OCI-LY3 (cell line): ENCODE measurements at regions not wholly inside any gene's neighbourhood (a gene's known extent, or its start where the extent isn't known, plus 50 kb on each side); places are given as distances from the start of the nearest gene placed in this dataset.

Source experiments
- H2AFZ ChIP-seq: fragments of 200-600, 300-600 bp; shearing (Covaris generic); 2 replicates; pipeline ENCODE4 v1.6.0; 2014; ENCODE audit warnings: antibody characterized with exemption, low read depth, low read length
- H3K27ac ChIP-seq: fragments of 200-600, 300-600 bp; sonication (generic); 2 replicates; pipeline ENCODE4 v1.5.1; 2014; ENCODE audit warnings: mild to moderate bottlenecking, low read length, moderate library complexity, mixed read lengths
- H3K27me3 ChIP-seq: fragments of 200-600, 300-600 bp; sonication (generic); 2 replicates; pipeline ENCODE4 v1.6.1; 2014; ENCODE audit warnings: low read depth, low read length, mixed read lengths
- H3K36me3 ChIP-seq: fragments of 200-600, 300-600 bp; sonication (generic); replicated peaks from 2 replicates; pipeline ENCODE3; 2014; ENCODE audit warnings: low read depth, low read length, mixed read lengths
- H3K4me1 ChIP-seq: fragments of 300-600, 200-600 bp; sonication (generic); 2 replicates; pipeline ENCODE4 v1.6.1; 2014; ENCODE audit warnings: low read length, mixed read lengths
- H3K4me2 ChIP-seq: fragments of 200-600, 300-600 bp; sonication (generic); 2 replicates; pipeline ENCODE4 v1.6.1; 2014; ENCODE audit warnings: low read length, mixed read lengths
- H3K4me3 ChIP-seq: fragments of 300-600, 200-600 bp; sonication (generic); 2 replicates; pipeline ENCODE4 v1.5.1; 2014; ENCODE audit warnings: antibody characterized with exemption, mild to moderate bottlenecking, low read length, moderate library complexity
- H3K79me2 ChIP-seq: fragments of 300-600, 200-600 bp; shearing (Covaris generic); 2 replicates; pipeline ENCODE4 v1.6.1; 2014; ENCODE audit warnings: mild to moderate bottlenecking, low read length, mixed read lengths
- H3K9ac ChIP-seq: fragments of 300-600, 200-600 bp; shearing (Covaris generic); 2 replicates; pipeline ENCODE4 v1.6.0; 2014; ENCODE audit warnings: mild to moderate bottlenecking, low read length, moderate library complexity
- H3K9me3 ChIP-seq: fragments of 200-600, 300-600 bp; shearing (Covaris generic); 2 replicates; pipeline ENCODE4 v1.6.1; 2014; ENCODE audit warnings: low read length, mixed read lengths; ENCODE audit not compliant: insufficient read depth
- H4K20me1 ChIP-seq: fragments of 200-600, 300-600 bp; sonication (generic); 2 replicates; pipeline ENCODE4 v1.6.1; 2016; ENCODE audit warnings: low read length, mixed read lengths; ENCODE audit not compliant: insufficient read depth
- EZH2phosphoT487 ChIP-seq: fragments of 200-600 bp; shearing (Covaris generic); IDR thresholded peaks from 2 replicates; pipeline ENCODE4 v1.6.1; 2018; ENCODE audit warnings: antibody characterized with exemption, mixed run types, low read depth
- TF ChIP-seq, protein P1 (sequence below): fragments of 200-600, 300-600 bp; sonication (generic); IDR thresholded peaks from 2 replicates; pipeline ENCODE4 v1.5.1; 2014; ENCODE audit warnings: antibody characterized with exemption, low read length, low read depth

- no peaks in the 10 kb centered on the region for H3K79me2 ChIP-seq
- H3K9me3 ChIP-seq, result no peaks in the 10 kb centered on the region
Observed at GRCh38 chr18:6465281-6465680, 50.6 kb upstream of the L3MBTL4 start.

GRCh38 chr18:6476190-6476589, 61.5 kb upstream of the L3MBTL4 start:
- TF ChIP-seq EZH2phosphoT487, result no peak
- TF ChIP-seq, protein P1, sequence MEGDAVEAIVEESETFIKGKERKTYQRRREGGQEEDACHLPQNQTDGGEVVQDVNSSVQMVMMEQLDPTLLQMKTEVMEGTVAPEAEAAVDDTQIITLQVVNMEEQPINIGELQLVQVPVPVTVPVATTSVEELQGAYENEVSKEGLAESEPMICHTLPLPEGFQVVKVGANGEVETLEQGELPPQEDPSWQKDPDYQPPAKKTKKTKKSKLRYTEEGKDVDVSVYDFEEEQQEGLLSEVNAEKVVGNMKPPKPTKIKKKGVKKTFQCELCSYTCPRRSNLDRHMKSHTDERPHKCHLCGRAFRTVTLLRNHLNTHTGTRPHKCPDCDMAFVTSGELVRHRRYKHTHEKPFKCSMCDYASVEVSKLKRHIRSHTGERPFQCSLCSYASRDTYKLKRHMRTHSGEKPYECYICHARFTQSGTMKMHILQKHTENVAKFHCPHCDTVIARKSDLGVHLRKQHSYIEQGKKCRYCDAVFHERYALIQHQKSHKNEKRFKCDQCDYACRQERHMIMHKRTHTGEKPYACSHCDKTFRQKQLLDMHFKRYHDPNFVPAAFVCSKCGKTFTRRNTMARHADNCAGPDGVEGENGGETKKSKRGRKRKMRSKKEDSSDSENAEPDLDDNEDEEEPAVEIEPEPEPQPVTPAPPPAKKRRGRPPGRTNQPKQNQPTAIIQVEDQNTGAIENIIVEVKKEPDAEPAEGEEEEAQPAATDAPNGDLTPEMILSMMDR, result no peak
- H3K9me3 ChIP-seq, result no peaks in the 10 kb centered on the region
- no peak overlapping the region for H3K9ac ChIP-seq
- H3K4me2 ChIP-seq, result no peak overlapping the region
- H3K79me2 ChIP-seq, result no peaks in the 10 kb centered on the region
- no peak overlapping the region for H3K27ac ChIP-seq
- H4K20me1 ChIP-seq, result no peaks in the 10 kb centered on the region
- H2AFZ ChIP-seq, result no peak overlapping the region
- no peaks in the 10 kb centered on the region for H3K36me3 ChIP-seq
- H3K4me3 ChIP-seq, result no peak overlapping the region
- H3K27me3 ChIP-seq, result no peaks in the 10 kb centered on the region
- no peaks in the 10 kb centered on the region for H3K4me1 ChIP-seq

More at GRCh38 chr18:6465281-6465680, 50.6 kb upstream of the L3MBTL4 start:
- no peaks in the 10 kb centered on the region for H3K36me3 ChIP-seq
- TF ChIP-seq, protein P1, result no peak
- TF ChIP-seq EZH2phosphoT487, result no peak
- no peaks in the 10 kb centered on the region for H4K20me1 ChIP-seq
- no peaks in the 10 kb centered on the region for H3K4me1 ChIP-seq
- no peak overlapping the region for H3K27ac ChIP-seq
- H3K4me2 ChIP-seq, result no peak overlapping the region
- H3K4me3 ChIP-seq, result no peak overlapping the region
- no peak overlapping the region for H3K9ac ChIP-seq
- no peak overlapping the region for H2AFZ ChIP-seq
- H3K27me3 ChIP-seq, result no peaks in the 10 kb centered on the region

DNA sequence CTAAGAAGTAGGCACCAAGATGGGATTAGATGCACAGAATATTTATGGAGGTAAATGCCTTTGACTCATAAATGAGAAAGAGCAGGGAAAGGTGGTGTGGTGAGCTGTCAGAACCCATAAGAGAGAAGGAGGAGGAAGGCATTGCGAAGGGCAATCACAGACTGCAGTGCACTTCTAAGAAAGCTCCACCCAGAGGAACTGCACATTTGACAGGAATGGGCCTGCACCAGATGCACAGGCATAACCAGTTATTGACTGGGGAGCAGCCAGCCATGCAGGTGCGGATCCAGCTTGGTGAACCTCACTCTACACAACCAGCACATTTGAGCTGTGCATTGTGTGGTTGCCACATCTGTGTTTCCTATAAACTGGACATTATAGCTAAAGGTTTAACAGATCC, 62.2 kb upstream of the L3MBTL4 start:
- Histone ChIP-seq H4K20me1 (no peaks in the 10 kb centered on the region), H3K9ac (no peak overlapping the region), H3K36me3 (no peaks in the 10 kb centered on the region), H3K4me2 (no peak overlapping the region), H3K4me1 (no peaks in the 10 kb centered on the region), H3K4me3 (no peak overlapping the region), H3K79me2 (no peaks in the 10 kb centered on the region), H3K27ac (no peak overlapping the region), H3K9me3 (no peaks in the 10 kb centered on the region), H2AFZ (no peak overlapping the region), H3K27me3 (no peaks in the 10 kb centered on the region)
- no peak for TF ChIP-seq EZH2phosphoT487
- TF ChIP-seq, protein P1, result no peak

DNA sequence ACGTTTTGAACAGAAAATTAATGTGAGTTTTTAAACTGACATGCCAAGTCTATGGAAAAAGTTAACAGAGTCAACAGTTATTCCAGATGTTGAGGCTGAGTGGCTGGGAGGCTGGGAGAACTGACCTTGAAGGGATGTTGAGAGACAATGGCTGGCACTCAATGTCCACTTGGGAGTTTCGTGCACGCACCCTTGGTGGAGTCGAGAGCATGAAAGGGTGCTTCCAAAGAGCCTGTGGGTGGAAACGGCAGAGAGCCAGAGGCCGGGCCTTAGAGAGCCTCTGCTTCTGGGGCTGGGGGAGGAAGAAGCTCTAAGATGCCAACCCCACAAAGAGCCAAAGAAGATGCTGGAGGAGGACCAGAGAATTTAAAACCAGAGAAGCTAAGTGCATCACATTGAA, 63.4 kb upstream of the L3MBTL4 start:
- H3K4me2 ChIP-seq, result no peak overlapping the region
- H3K9ac ChIP-seq, result no peak overlapping the region
- H4K20me1 ChIP-seq, result no peaks in the 10 kb centered on the region
- no peaks in the 10 kb centered on the region for H3K4me1 ChIP-seq
- H3K4me3 ChIP-seq, result no peak overlapping the region
- no peaks in the 10 kb centered on the region for H3K36me3 ChIP-seq
- H3K79me2 ChIP-seq, result no peaks in the 10 kb centered on the region
- H3K27ac ChIP-seq, result no peak overlapping the region
- no peaks in the 10 kb centered on the region for H3K9me3 ChIP-seq
- H3K27me3 ChIP-seq, result no peaks in the 10 kb centered on the region
- TF ChIP-seq, protein P1, result no peak
- TF ChIP-seq EZH2phosphoT487, result no peak
- no peak overlapping the region for H2AFZ ChIP-seq
